OCI-LY3 (cell line): ENCODE measurements at regions not wholly inside any gene's neighbourhood (a gene's known extent, or its start where the extent isn't known, plus 50 kb on each side); places are given as distances from the start of the nearest gene placed in this dataset.

Experiments used
- H2AFZ ChIP-seq: fragments of 200-600, 300-600 bp; shearing (Covaris generic); 2 replicates; pipeline ENCODE4 v1.6.0; 2014; ENCODE audit warnings: antibody characterized with exemption, low read depth, low read length
- H3K27ac ChIP-seq: fragments of 200-600, 300-600 bp; sonication (generic); 2 replicates; pipeline ENCODE4 v1.5.1; 2014; ENCODE audit warnings: mild to moderate bottlenecking, low read length, moderate library complexity, mixed read lengths
- H3K27me3 ChIP-seq: fragments of 200-600, 300-600 bp; sonication (generic); 2 replicates; pipeline ENCODE4 v1.6.1; 2014; ENCODE audit warnings: low read depth, low read length, mixed read lengths
- H3K36me3 ChIP-seq: fragments of 200-600, 300-600 bp; sonication (generic); replicated peaks from 2 replicates; pipeline ENCODE3; 2014; ENCODE audit warnings: low read depth, low read length, mixed read lengths
- H3K4me1 ChIP-seq: fragments of 300-600, 200-600 bp; sonication (generic); 2 replicates; pipeline ENCODE4 v1.6.1; 2014; ENCODE audit warnings: low read length, mixed read lengths
- H3K4me2 ChIP-seq: fragments of 200-600, 300-600 bp; sonication (generic); 2 replicates; pipeline ENCODE4 v1.6.1; 2014; ENCODE audit warnings: low read length, mixed read lengths
- H3K4me3 ChIP-seq: fragments of 300-600, 200-600 bp; sonication (generic); 2 replicates; pipeline ENCODE4 v1.5.1; 2014; ENCODE audit warnings: antibody characterized with exemption, mild to moderate bottlenecking, low read length, moderate library complexity
- H3K79me2 ChIP-seq: fragments of 300-600, 200-600 bp; shearing (Covaris generic); 2 replicates; pipeline ENCODE4 v1.6.1; 2014; ENCODE audit warnings: mild to moderate bottlenecking, low read length, mixed read lengths
- H3K9ac ChIP-seq: fragments of 300-600, 200-600 bp; shearing (Covaris generic); 2 replicates; pipeline ENCODE4 v1.6.0; 2014; ENCODE audit warnings: mild to moderate bottlenecking, low read length, moderate library complexity
- H3K9me3 ChIP-seq: fragments of 200-600, 300-600 bp; shearing (Covaris generic); 2 replicates; pipeline ENCODE4 v1.6.1; 2014; ENCODE audit warnings: low read length, mixed read lengths; ENCODE audit not compliant: insufficient read depth
- H4K20me1 ChIP-seq: fragments of 200-600, 300-600 bp; sonication (generic); 2 replicates; pipeline ENCODE4 v1.6.1; 2016; ENCODE audit warnings: low read length, mixed read lengths; ENCODE audit not compliant: insufficient read depth
- CTCF ChIP-seq: fragments of 200-600, 300-600 bp; sonication (generic); IDR thresholded peaks from 2 replicates; pipeline ENCODE4 v1.5.1; 2014; ENCODE audit warnings: antibody characterized with exemption, low read length, low read depth
- EZH2phosphoT487 ChIP-seq: fragments of 200-600 bp; shearing (Covaris generic); IDR thresholded peaks from 2 replicates; pipeline ENCODE4 v1.6.1; 2018; ENCODE audit warnings: antibody characterized with exemption, mixed run types, low read depth

GRCh38 chr4:111754003-111754402 is 391.3 kb upstream of the FAM241A start:
- H3K27me3 ChIP-seq, result no peaks in the 10 kb centered on the region
- no peak overlapping the region for H3K9ac ChIP-seq
- no peaks in the 10 kb centered on the region for H3K4me1 ChIP-seq
- no peak overlapping the region for H3K27ac ChIP-seq
- H3K4me3 ChIP-seq, result no peak overlapping the region
- no peak for TF ChIP-seq CTCF
- TF ChIP-seq EZH2phosphoT487, result no peak
- no peaks in the 10 kb centered on the region for H3K36me3 ChIP-seq
- no peak overlapping the region for H2AFZ ChIP-seq
- H3K79me2 ChIP-seq, result no peaks in the 10 kb centered on the region
- H3K4me2 ChIP-seq, result no peak overlapping the region
- H4K20me1 ChIP-seq, result no peaks in the 10 kb centered on the region
- no peaks in the 10 kb centered on the region for H3K9me3 ChIP-seq

- Histone ChIP-seq H3K4me3 (no peak overlapping the region), H3K27ac (no peak overlapping the region), H3K36me3 (no peaks in the 10 kb centered on the region), H4K20me1 (no peaks in the 10 kb centered on the region), H3K9me3 (no peaks in the 10 kb centered on the region), H3K27me3 (no peaks in the 10 kb centered on the region), H3K4me2 (no peak overlapping the region), H3K79me2 (no peaks in the 10 kb centered on the region), H3K4me1 (no peaks in the 10 kb centered on the region), H2AFZ (no peak overlapping the region), H3K9ac (no peak overlapping the region)
- TF ChIP-seq CTCF, result no peak
- TF ChIP-seq EZH2phosphoT487, result no peak
Observed at GRCh38 chr4:111755571-111755970, 389.7 kb upstream of the FAM241A start.

DNA sequence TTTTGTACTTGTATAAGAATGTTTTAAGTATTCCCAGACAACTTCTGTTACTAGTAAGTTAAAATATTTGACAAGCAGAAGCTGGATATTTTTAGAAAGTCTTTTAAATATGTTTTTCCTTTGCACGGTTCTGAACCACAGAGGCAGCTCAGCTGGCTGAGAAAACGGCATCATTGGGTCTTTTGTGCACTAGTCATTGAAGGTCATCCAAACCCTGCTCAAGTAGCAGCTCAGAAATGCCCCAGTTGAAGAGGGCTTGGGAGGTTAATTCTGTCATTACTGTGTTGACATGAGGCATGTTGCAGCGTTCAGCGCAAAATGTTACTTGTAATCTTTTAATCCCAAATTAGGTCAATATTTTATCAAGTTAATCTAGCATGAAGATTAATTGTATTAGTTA is 383.7 kb upstream of the FAM241A start:
- H3K4me3 ChIP-seq, result no peak overlapping the region
- no peak overlapping the region for H3K4me2 ChIP-seq
- no peaks in the 10 kb centered on the region for H3K36me3 ChIP-seq
- no peak overlapping the region for H2AFZ ChIP-seq
- no peak overlapping the region for H3K27ac ChIP-seq
- H3K9me3 ChIP-seq, result no peaks in the 10 kb centered on the region
- H3K9ac ChIP-seq, result no peak overlapping the region
- H3K27me3 ChIP-seq, result no peaks in the 10 kb centered on the region
- H4K20me1 ChIP-seq, result no peaks in the 10 kb centered on the region
- TF ChIP-seq EZH2phosphoT487 (no peak), CTCF (no peak)
- H3K4me1 ChIP-seq, result no peaks in the 10 kb centered on the region
- H3K79me2 ChIP-seq, result no peaks in the 10 kb centered on the region

DNA sequence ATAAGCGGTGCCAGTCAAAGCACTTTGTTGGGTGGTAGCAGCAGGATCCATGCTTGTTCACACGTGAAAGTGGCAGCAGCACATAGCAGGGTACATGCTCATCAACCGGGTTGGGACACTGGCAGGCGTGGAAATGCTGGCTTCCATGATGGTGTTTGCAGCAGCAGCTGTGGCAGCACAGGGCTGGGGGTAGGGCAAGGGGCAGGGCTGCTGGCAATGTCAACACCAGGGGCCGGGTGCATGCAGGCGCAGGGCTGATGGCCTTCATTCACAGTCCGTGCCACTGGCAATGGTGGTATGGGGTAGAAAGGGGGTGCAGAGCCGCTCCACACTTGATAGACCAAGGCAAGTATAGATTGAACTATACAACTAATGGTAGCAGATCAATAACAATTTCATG is 374.7 kb upstream of the FAM241A start:
- Histone ChIP-seq H3K36me3 (no peaks in the 10 kb centered on the region), H3K27me3 (no peaks in the 10 kb centered on the region), H3K9ac (no peak overlapping the region), H3K4me2 (no peak overlapping the region), H4K20me1 (no peaks in the 10 kb centered on the region), H3K4me1 (no peaks in the 10 kb centered on the region), H3K9me3 (no peaks in the 10 kb centered on the region), H3K4me3 (no peak overlapping the region), H3K27ac (no peak overlapping the region), H2AFZ (no peak overlapping the region), H3K79me2 (no peaks in the 10 kb centered on the region)
- TF ChIP-seq CTCF, result no peak
- TF ChIP-seq EZH2phosphoT487, result no peak
